H7 (cell line): ENCODE measurements at regions not wholly inside any gene's neighbourhood (a gene's known extent, or its start where the extent isn't known, plus 50 kb on each side); places are given as distances from the start of the nearest gene placed in this dataset.
"Not testable (repeated sequence)": the region's sequence is repeated elsewhere in the genome, so short reads cannot be mapped to it uniquely, and the experiment has no call there.

ENCODE experiments used
- DNase-seq: peaks from one replicate; pipeline ENCODE4 v3.0.0; 2012
- H3K27me3 ChIP-seq: 2 replicates; pipeline ENCODE4 v1.6.0; 2011; ENCODE audit warnings: mild to moderate bottlenecking, low read length; ENCODE audit not compliant: control insufficient read depth, insufficient read depth
- H3K36me3 ChIP-seq: replicated peaks from 2 replicates; pipeline ENCODE4 v1.5.1; 2011; ENCODE audit warnings: low read length; ENCODE audit not compliant: control insufficient read depth, insufficient read depth
- H3K4me3 ChIP-seq: 2 replicates; pipeline ENCODE4 v1.5.1; 2011; ENCODE audit warnings: low read depth, mild to moderate bottlenecking, control low read depth, low read length, moderate library complexity; ENCODE audit not compliant: insufficient read depth

DNA sequence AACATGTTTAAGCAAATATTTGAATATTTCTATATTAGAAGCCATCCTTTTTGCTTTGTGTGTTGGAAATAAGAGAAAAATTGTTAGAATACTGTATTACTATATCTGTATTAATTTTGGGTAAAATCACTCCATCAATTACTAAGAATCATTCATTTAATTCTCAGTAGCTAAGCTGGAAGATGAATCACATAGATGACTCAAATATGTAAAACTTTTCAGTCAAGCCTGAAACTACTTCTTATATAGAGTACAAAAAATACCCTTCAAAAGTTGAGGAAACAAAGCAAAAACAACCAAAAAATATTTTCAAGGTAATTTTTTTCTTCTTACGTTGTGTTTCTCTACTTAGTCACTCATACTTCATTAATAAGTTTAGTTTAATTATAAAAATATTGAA lies 205.7 kb upstream of the ROBO1 start:
- Histone ChIP-seq H3K27me3 (no peaks in the 10 kb centered on the region), H3K36me3 (no peaks in the 10 kb centered on the region), H3K4me3 (no peak overlapping the region)
- DNase-seq, result no peak

DNA sequence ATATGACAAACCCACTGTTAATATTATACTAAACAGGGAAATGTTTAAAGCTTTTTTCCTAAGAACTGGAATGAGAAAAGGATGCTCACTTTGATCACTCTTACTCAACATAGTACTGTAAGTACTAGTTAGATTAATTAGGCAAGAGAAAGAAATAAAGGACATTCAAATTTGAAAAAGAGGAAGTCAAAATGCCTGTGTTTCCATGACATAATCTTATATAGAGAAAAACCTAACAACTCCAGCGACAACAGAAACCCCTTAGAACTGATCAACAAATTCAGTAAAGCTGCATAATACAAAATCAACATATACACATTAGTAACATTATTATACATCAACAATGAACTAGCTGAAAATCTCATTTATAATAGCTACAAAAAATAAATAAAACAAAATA lies 200.6 kb upstream of the ROBO1 start:
- no peak for DNase-seq
- Histone ChIP-seq H3K27me3 (no peaks in the 10 kb centered on the region), H3K36me3 (no peaks in the 10 kb centered on the region), H3K4me3 (no peak overlapping the region)

DNA sequence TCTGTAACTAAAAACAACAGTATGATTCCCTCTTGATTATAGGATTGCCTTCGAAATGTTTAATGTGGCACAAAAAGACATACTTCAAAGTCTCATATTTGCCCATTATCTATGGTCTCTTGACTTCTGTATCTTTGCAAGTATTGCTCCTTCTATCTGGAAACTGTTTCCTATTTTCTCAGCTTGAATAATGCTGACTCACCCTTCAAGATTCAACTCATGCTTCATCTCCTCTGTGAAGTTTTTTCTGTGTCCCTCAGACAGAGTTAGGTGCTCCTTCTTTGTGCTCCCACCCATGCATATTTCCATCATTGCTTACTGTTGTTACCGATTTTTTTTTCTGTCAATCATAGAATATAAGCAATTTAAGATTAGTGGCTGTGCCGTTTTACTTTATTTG lies 192.8 kb upstream of the ROBO1 start:
- Histone ChIP-seq H3K36me3 (no peaks in the 10 kb centered on the region), H3K27me3 (no peaks in the 10 kb centered on the region)
- no peak for DNase-seq

DNA sequence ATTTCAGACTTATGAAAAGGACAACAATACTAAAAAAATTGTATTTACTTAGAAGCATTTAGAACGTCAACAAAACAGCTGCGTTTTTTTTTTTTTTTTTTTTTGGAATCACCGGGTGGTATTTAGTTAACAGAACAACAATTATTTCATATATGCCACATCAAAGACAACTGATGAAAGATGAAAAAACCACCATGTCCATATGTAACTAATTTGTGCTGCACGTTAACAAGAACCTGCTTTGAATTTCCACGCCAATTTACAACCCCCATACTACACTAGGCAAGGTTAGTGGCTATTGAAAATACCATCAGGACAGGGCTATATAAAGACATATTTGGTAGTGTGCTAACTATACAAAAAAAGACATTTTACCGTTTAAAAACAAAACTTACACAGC lies 189.3 kb upstream of the ROBO1 start:
- no peaks in the 10 kb centered on the region for H3K27me3 ChIP-seq
- no peak overlapping the region for H3K4me3 ChIP-seq
- H3K36me3 ChIP-seq, result no peaks in the 10 kb centered on the region
- DNase-seq, result no peak

More for the DNA sequence above, 192.8 kb upstream of the ROBO1 start:
- H3K4me3 ChIP-seq, result no peak overlapping the region

DNA sequence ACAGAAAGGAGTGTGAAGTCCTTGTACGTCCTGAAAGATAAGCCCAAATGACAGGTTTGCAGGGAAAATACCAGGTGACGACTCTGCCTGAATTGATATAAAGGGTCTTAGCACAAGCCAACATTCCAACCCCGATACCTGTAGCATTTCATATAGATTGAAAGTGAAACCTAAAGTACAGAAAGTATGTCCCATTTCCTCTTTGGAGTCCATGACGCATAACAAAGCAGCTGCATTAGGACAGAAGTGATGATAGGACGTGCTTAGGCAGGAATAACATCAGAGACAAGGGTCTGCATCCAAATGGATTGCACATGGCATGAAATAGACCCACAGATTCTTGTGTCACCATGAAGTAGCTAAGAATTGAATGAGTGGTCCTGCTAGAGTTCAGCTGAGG lies 187.0 kb upstream of the ROBO1 start:
- DNase-seq, result no peak

DNA sequence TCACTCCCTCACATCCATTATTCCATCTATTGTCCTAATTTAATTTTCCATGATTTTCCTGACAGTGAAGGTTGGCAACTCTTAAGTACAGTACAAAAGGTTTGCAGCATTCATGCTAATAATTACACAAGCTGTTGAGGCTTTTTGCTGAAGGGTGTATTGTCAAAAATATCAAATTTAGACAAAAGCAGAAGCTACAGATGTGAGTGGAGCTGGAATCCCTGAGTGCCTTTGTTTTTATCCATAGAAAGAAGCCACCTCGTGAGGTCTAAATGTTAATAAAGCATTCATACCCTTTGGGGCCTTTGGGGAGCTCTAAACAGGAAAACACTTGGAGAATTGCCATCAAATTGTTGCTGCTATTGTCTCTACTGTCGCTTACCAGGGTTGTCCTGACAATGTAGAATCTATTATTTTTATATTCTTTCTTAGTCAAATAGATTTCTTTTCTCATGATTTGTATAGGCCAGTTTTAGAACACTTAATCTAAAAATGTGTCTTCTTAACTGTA lies 185.8 kb upstream of the ROBO1 start:
- Histone ChIP-seq H3K27me3 (no peaks in the 10 kb centered on the region), H3K36me3 (no peaks in the 10 kb centered on the region), H3K4me3 (no peak overlapping the region)
- DNase-seq, result no peak

More for the DNA sequence above, 187.0 kb upstream of the ROBO1 start:
- H3K36me3 ChIP-seq, result no peaks in the 10 kb centered on the region
- H3K27me3 ChIP-seq, result no peaks in the 10 kb centered on the region
- no peak overlapping the region for H3K4me3 ChIP-seq

DNA sequence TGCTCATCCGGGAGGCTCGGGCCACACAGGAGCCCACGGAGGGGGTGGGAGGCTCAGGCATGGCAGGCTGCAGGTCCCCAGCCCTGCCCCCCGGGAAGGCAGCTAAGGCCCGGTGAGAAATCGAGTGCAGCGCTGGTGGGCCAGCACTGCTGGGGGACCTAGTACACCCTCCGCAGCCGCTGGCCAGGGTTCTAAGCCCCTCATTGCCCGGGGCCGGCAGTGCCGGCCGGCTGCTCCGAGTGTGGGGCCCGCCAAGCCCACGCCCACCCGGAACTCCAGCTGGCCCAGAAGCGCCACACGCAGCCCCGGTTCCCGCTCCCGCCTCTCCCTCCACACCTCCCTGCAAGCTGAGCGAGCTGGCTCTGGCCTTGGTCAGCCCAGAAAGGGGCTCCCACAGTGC lies 183.6 kb upstream of the ROBO1 start:
- not testable (repeated sequence) for H3K4me3 ChIP-seq, DNase-seq, H3K36me3 ChIP-seq, H3K27me3 ChIP-seq

DNA sequence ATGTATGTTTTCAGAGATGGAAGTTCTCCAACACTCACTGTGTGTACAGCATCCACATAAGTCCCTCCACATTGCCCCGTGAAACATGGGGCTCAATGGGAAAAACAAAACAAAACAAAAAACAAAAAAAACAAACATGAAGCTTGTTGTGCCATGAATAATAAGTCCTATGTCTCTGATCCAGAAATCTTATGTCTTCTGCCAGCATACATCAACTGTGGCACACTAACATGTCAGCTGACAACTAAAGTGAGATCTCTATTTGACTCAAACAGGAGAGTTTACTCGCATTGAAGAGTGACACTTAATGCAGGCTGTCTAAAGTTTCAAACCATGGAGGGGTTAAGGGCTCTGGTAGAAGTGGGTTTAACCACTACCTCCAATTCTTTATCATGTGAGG lies 180.2 kb upstream of the ROBO1 start:
- Histone ChIP-seq H3K36me3 (no peaks in the 10 kb centered on the region), H3K4me3 (no peak overlapping the region), H3K27me3 (no peaks in the 10 kb centered on the region)
- DNase-seq, result no peak

DNA sequence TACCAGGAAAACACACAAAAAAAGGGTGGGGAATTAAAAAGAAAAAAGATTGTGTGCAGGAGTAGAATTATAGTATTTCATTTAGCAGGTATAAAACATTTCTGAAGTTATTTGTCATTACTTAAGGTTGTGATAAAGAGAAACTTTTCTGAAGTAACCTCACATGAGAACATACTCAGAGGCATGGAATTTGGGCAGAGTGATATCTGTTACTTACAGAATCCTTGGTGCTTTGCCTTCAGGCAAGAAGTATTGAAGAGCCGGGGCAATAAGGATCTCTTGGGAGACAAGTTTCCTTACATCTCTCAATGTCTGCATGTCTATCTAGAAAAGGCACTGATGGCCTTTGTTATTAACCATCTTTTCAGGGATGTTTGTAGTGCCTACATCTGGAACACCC lies 179.7 kb upstream of the ROBO1 start:
- no peak for DNase-seq
- no peak overlapping the region for H3K4me3 ChIP-seq
- H3K27me3 ChIP-seq, result no peaks in the 10 kb centered on the region
- H3K36me3 ChIP-seq, result no peaks in the 10 kb centered on the region

DNA sequence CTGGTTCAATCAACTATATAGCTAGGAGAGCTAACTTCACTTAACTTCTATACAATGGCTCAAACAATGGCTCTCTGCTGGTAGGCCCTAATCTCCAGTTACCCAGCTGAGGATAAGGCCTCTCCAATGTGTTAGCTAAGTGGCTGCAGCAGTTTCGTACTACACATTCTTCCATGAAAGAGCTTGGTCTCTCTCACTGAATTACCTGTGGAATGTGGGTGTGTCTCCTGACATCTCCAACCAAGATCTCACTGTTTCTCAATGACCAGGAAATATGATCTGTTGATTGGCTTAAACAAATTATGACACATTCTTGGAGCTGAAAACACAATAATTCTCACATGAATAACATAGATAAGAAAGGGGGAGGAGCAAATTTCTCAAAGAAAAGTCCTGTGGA lies 169.8 kb upstream of the ROBO1 start:
- H3K4me3 ChIP-seq, result no peak overlapping the region
- H3K36me3 ChIP-seq, result no peaks in the 10 kb centered on the region
- H3K27me3 ChIP-seq, result no peaks in the 10 kb centered on the region
- DNase-seq, result peak; percentile 43

DNA sequence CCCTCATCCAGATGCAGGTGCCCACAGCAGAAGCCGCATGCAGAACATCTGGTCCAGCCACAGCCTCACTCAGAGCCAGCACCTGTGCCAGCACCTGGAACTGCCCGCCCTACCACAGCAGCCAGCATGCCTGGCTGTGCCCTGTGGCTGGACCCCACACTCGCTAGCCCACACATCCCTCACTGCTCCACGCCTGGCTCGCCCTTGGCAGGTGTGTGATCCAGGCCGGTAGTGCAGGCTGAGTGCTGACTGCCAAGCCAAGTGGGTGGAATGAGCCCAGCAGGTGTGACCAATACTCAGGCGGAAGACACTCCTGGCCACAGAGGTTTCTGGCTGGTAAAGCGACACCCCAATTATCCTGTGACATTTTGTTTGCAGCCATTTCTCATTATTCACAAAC lies 162.4 kb upstream of the ROBO1 start:
- no peak overlapping the region for H3K4me3 ChIP-seq
- no peak for DNase-seq
- H3K27me3 ChIP-seq, result no peaks in the 10 kb centered on the region
- no peaks in the 10 kb centered on the region for H3K36me3 ChIP-seq

DNA sequence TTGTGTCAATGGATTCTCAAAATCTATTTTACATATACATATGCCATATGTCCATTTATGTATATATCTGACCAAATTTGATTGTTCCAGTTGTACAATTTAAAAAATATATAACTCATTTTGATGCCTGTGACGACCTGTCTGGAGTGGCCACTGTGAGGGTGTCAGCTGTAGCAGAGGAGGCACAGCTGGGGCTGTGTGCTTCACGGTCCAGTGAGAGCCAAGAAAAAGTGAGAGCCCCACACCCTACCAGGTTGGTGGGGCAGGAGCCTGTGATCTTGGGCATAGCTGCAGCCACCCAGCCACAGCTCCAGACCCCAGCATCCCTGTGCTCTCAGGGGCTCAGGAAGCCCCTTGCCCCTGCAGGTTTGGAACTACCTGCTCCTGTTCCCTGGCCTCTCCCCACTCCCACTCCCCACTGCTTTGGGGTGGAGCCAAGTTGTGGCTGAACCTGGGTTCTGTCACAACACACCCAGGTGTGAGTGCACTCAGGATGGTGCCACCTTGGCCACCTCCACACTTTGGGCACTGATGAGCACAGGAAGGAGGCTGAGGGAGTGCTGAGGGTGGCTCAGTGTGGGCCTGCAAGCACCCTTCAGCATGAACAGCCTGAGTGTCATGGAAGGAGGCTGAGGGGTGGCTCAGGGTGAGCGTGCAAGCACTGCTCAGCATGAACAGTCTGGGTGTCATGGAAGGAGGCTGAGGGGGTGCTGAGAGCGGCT lies 161.1 kb upstream of the ROBO1 start:
- Histone ChIP-seq H3K36me3 (no peaks in the 10 kb centered on the region), H3K4me3 (no peak overlapping the region), H3K27me3 (no peaks in the 10 kb centered on the region)
- DNase-seq, result no peak

DNA sequence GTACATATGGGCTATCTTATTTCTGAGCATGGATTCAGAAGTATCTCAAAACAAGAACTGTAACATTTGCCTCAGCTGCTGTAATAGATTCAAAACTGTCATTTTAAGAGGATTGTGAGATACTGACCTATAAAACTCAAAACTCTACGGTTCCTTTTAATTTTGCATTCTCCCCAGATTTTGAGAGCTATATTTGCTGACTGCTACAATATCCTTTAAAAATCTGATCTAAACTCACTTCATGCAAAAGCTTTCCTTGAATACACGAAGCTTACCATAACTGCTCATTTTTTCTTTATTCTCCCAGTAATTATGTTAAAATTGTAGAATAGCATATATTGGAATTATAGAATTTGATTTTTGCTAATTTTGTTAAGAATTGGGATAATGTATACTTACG lies 158.7 kb upstream of the ROBO1 start:
- no peaks in the 10 kb centered on the region for H3K36me3 ChIP-seq
- no peaks in the 10 kb centered on the region for H3K27me3 ChIP-seq
- H3K4me3 ChIP-seq, result no peak overlapping the region
- DNase-seq, result no peak

DNA sequence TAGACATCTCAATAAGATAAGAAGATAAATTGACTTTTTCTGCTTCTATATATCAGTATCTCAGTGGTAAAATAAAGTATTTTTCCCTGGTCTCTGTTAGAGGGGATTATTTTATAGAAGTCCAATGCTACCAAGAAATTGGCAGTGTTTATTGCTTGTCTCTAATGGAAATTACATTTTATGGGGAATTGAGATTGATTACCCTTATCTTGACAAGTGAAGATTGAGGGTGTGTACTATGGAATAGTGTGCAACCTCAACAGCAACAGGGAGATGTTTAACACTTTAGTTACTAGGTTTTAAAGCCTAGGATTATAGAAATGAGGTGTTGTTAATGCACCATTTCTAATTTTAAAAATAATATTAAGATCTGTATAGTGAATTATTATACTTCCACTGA lies 154.8 kb upstream of the ROBO1 start:
- no peak for DNase-seq
- Histone ChIP-seq H3K36me3 (no peaks in the 10 kb centered on the region), H3K27me3 (no peaks in the 10 kb centered on the region), H3K4me3 (no peak overlapping the region)

DNA sequence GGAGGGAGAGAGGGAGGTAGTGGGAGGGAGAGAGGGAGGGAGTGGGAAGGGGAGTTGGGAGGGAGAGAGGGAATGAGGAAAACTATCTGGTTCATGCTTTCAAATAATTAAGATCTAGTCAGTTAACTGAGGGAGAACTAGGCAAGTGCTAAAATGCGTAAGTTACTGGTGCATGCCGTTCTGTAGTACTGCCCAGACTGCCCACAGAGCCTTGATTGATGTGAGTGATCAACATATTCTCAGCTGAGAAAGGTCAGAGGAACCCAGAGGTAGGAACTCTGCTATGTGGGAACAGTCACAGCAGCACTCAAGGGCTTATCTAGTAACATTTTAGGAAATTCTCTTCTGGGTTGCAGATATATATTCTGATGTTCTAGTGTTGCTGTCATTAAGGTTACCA lies 149.8 kb upstream of the ROBO1 start:
- Histone ChIP-seq H3K4me3 (no peak overlapping the region), H3K27me3 (no peaks in the 10 kb centered on the region), H3K36me3 (no peaks in the 10 kb centered on the region)
- DNase-seq, result no peak

DNA sequence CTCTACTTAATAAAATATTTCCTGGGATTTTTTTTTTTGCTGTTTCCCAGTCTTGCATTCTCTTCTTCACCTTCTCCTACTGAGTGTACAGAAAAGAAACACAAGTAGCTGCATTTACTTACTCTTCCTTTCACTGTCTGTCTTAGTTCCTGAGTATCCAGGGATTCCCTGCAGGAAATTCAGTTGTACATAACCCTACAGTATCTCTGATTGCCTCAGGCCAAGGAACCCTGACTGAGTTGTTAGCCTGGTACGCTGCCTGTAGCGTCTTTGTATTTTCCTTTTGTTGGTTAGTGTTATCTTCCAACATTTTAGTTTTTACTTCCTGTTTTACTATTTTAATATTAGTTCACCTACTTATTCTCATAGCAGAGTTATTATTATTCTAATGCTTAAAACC lies 142.5 kb upstream of the ROBO1 start:
- H3K27me3 ChIP-seq, result no peaks in the 10 kb centered on the region
- H3K36me3 ChIP-seq, result no peaks in the 10 kb centered on the region
- no peak for DNase-seq
- H3K4me3 ChIP-seq, result no peak overlapping the region
